GM11168 (cell line): ENCODE measurements at regions not wholly inside any gene's neighbourhood (a gene's known extent, or its start where the extent isn't known, plus 50 kb on each side); places are given as distances from the start of the nearest gene placed in this dataset.

Source experiments
- in situ Hi-C: fragments of 300-500 bp; cut with MboI; formaldehyde crosslinking; loops from one replicate; pipeline ENCODE4 v1.12.0; 2022; ENCODE audit warnings: low sequenced_read_pairs; ENCODE audit not compliant: unreplicated experiment

- in situ Hi-C loops, result no loop called here
Observed at GRCh38 chr7:95669513-95669912, 73.2 kb upstream of the PDK4 start.

- in situ Hi-C loops, result no loop called here
Observed at GRCh38 chr7:95668504-95669018, 72.2 kb upstream of the PDK4 start.

- in situ Hi-C loops, result no loop called here
Observed at GRCh38 chr7:95662987-95663386, 66.7 kb upstream of the PDK4 start.

GRCh38 chr7:95660023-95660434 is 63.7 kb upstream of the PDK4 start:
- in situ Hi-C loops, result no loop called here

GRCh38 chr7:95658676-95659075 is 62.4 kb upstream of the PDK4 start:
- in situ Hi-C loops, result no loop called here

- in situ Hi-C loops, result no loop called here
Observed at GRCh38 chr7:95649546-95649945, 53.2 kb upstream of the PDK4 start.

GRCh38 chr7:95646350-95646749 is 50.0 kb upstream of the PDK4 start:
- in situ Hi-C loops, result no loop called here
